ENCODE measurements at regions not wholly inside any gene's neighbourhood (a gene's known extent, or its start where the extent isn't known, plus 50 kb on each side); places are given as distances from the start of the nearest gene placed in this dataset.

DNA sequence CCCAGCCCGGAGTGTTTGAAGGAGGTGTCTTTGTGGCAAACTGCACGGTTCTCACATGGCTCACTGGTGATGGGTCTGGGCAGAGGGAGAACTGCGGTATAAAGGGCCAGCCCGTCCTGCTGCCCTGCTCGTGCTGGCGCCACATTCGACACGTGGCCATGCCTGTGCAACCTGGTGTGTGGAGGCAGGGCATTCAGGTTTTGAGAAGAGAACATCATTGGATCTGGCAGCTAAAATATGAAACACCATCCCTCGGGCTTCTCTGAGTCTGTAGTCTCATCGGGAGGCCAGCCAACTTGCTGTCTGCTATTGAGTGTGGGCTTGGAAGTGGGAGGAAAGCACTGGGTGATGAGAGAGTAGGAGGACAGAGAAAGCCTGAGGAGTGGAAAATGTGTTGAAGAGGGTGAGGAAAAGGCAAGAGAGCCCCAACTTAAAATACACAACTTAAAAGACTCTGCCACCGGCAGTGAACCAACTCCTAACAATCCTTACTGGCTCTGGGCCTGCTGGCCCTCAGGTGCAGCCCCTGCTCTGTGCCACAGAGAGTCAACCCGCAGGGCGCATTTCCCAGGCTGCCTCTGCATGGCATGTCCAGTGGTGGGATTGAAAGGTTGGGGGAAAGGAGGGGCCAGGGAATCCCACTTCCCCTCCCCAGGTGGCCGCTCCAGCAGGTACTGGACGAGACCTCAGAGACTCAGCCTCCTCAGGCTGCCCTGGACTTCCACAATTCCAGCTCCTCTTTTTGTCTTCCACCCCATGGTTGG is 112.7 kb upstream of the DLX2 start:
- intact Hi-C loops (cut with micrococcal nuclease; ENCODE audit: unreplicated experiment), result no loop called here
- no peak for TF ChIP-seq EZH2 (IDR thresholded peaks at IDR 0.05; ENCODE audit: borderline replicate concordance, low read depth, low read length, poor library complexity, severe bottlenecking)
- TF ChIP-seq CTCF (conservative IDR thresholded peaks at IDR 0.05; ENCODE audit: low read depth, low read length), result no peak
- H3K9me3 ChIP-seq (ENCODE audit: low read depth, low read length, poor library complexity, severe bottlenecking), result no peaks in the 10 kb centered on the region
- no peak for DNase-seq (ENCODE audit: low spot score)
- H3K36me3 ChIP-seq (ENCODE audit: insufficient read depth, low read length, poor library complexity, severe bottlenecking), result no peaks in the 10 kb centered on the region
- CTCF ChIA-PET, result no interaction called here
- no peak overlapping the region for H3K4me3 ChIP-seq (ENCODE audit: low read depth, low read length, poor library complexity, severe bottlenecking)
- POLR2A ChIA-PET (ENCODE audit: low non-redundant PET), result no interaction called here
- H3K4me1 ChIP-seq (ENCODE audit: insufficient read depth, low read length, poor library complexity, severe bottlenecking), result no peaks in the 10 kb centered on the region
- H3K27ac ChIP-seq (ENCODE audit: low read depth, low read length, poor library complexity, severe bottlenecking), result no peak overlapping the region
- H3K27me3 ChIP-seq (replicated peaks; ENCODE audit: insufficient read depth, low read depth, low read length, poor library complexity), result no peaks in the 10 kb centered on the region
- BruUV-seq (replicated peaks), result no TSS peak

GRCh38 chr2:172215936-172216335 is 113.2 kb upstream of the DLX2 start:
- Histone ChIP-seq H3K27me3 (replicated peaks; ENCODE audit: insufficient read depth, low read depth, low read length, poor library complexity) (no peaks in the 10 kb centered on the region), H3K4me3 (ENCODE audit: low read depth, low read length, poor library complexity, severe bottlenecking) (no peak overlapping the region), H3K4me1 (ENCODE audit: insufficient read depth, low read length, poor library complexity, severe bottlenecking) (no peaks in the 10 kb centered on the region), H3K36me3 (ENCODE audit: insufficient read depth, low read length, poor library complexity, severe bottlenecking) (no peaks in the 10 kb centered on the region), H3K27ac (ENCODE audit: low read depth, low read length, poor library complexity, severe bottlenecking) (no peak overlapping the region), H3K9me3 (ENCODE audit: low read depth, low read length, poor library complexity, severe bottlenecking) (no peaks in the 10 kb centered on the region)
- DNase-seq (ENCODE audit: low spot score), result no peak
- ChIA-PET CTCF (no interaction called here), POLR2A (ENCODE audit: low non-redundant PET) (no interaction called here)
- no TSS peak for BruUV-seq (replicated peaks)
- TF ChIP-seq EZH2 (IDR thresholded peaks at IDR 0.05; ENCODE audit: borderline replicate concordance, low read depth, low read length, poor library complexity, severe bottlenecking) (no peak), CTCF (conservative IDR thresholded peaks at IDR 0.05; ENCODE audit: low read depth, low read length) (no peak)
- intact Hi-C loops (cut with micrococcal nuclease; ENCODE audit: unreplicated experiment), result no loop called here

DNA sequence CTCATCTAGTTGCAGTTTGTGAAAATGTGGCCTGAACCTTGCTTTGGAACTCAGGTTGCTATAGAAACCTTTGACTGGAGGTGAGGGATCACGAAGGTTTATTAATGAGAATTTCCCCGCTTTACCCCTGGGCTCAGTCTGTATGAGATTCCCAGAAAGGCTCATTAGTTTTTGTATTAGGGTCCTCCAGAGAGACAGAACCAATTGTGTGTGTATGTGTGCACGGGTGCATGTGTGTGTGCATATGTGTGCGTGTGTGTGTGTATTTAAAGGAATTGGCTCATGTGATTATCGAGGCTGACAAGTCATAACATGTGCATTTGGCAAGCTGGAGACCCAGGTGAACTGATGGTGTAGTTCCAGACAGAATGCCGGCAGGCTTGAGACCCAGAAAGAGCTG is 113.8 kb upstream of the DLX2 start:
- BruUV-seq (replicated peaks), result no TSS peak
- CTCF ChIA-PET, result no interaction called here

More for the DNA sequence above, 113.8 kb upstream of the DLX2 start:
- intact Hi-C loops (cut with micrococcal nuclease; ENCODE audit: unreplicated experiment), result no loop called here
- Histone ChIP-seq H3K27me3 (replicated peaks; ENCODE audit: insufficient read depth, low read depth, low read length, poor library complexity) (no peaks in the 10 kb centered on the region), H3K9me3 (ENCODE audit: low read depth, low read length, poor library complexity, severe bottlenecking) (no peaks in the 10 kb centered on the region), H3K4me1 (ENCODE audit: insufficient read depth, low read length, poor library complexity, severe bottlenecking) (no peaks in the 10 kb centered on the region), H3K36me3 (ENCODE audit: insufficient read depth, low read length, poor library complexity, severe bottlenecking) (no peaks in the 10 kb centered on the region), H3K27ac (ENCODE audit: low read depth, low read length, poor library complexity, severe bottlenecking) (no peak overlapping the region), H3K4me3 (ENCODE audit: low read depth, low read length, poor library complexity, severe bottlenecking) (no peak overlapping the region)
- POLR2A ChIA-PET (ENCODE audit: low non-redundant PET), result no interaction called here
- TF ChIP-seq CTCF (conservative IDR thresholded peaks at IDR 0.05; ENCODE audit: low read depth, low read length) (no peak), EZH2 (IDR thresholded peaks at IDR 0.05; ENCODE audit: borderline replicate concordance, low read depth, low read length, poor library complexity, severe bottlenecking) (no peak)
- no peak for DNase-seq (ENCODE audit: low spot score)
